ENCODE measurements at regions not wholly inside any gene's neighbourhood (a gene's known extent, or its start where the extent isn't known, plus 50 kb on each side); places are given as distances from the start of the nearest gene placed in this dataset.

GRCh38 chr6:8678466-8678865 is 243.1 kb upstream of the SLC35B3 start:
- TF ChIP-seq POLR2A (IDR thresholded peaks at IDR 0.05; ENCODE audit: low read length) (no peak), GATA1 (IDR thresholded peaks at IDR 0.05; ENCODE audit: low read depth, low read length) (no peak)
